ENCODE measurements at regions not wholly inside any gene's neighbourhood (a gene's known extent, or its start where the extent isn't known, plus 50 kb on each side); places are given as distances from the start of the nearest gene placed in this dataset.

DNA sequence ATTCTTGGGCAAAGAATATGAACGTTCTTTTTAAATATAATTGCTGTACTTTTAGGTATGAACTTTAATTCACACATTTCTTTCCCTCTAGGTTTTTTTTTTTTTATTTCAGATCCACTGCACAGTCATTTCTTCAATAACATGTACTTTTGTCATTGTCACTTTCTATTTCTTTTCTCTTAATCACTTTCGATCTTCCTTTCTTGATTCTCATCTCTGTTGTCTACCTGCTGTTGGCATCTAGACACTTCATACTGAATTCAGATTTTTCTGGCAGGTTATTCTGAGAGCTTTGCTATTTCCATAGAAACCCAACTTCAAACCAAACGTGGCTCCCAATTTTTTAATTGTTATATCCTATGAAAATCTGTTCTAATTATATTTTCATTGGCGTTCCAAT, 211.7 kb upstream of the KLF6 start:
- TF ChIP-seq YY1 (IDR thresholded peaks at IDR 0.05; ENCODE audit: low read depth) (no peak), EP300 (IDR thresholded peaks at IDR 0.05; ENCODE audit: borderline replicate concordance) (no peak), TAF1 (IDR thresholded peaks at IDR 0.05; ENCODE audit: low read depth) (no peak), FOXM1 (IDR thresholded peaks at IDR 0.05; ENCODE audit: borderline replicate concordance, low read depth) (no peak), TEAD4 (IDR thresholded peaks at IDR 0.05) (no peak), CEBPB (IDR thresholded peaks at IDR 0.05) (no peak)
- TF ChIP-seq, protein P1, sequence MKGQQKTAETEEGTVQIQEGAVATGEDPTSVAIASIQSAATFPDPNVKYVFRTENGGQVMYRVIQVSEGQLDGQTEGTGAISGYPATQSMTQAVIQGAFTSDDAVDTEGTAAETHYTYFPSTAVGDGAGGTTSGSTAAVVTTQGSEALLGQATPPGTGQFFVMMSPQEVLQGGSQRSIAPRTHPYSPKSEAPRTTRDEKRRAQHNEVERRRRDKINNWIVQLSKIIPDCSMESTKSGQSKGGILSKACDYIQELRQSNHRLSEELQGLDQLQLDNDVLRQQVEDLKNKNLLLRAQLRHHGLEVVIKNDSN (IDR thresholded peaks at IDR 0.05) = no peak

All from Ishikawa (cell line).